GM12864 (cell line): ENCODE measurements at regions not wholly inside any gene's neighbourhood (a gene's known extent, or its start where the extent isn't known, plus 50 kb on each side); places are given as distances from the start of the nearest gene placed in this dataset.

ENCODE experiments used
- DNase-seq: peaks from one replicate; pipeline ENCODE4 v3.0.0-alpha.2; 2011; ENCODE audit warnings: low read depth
- H3K4me3 ChIP-seq: 2 replicates; pipeline ENCODE4 v1.5.1; 2011; ENCODE audit warnings: mild to moderate bottlenecking, low read depth, low read length, control low read depth
- TF ChIP-seq, protein P1 (sequence below): IDR thresholded peaks from 2 replicates; pipeline ENCODE4 v1.5.1; 2011; ENCODE audit warnings: low read depth, mild to moderate bottlenecking, moderate library complexity, low read length, control low read depth, inconsistent platforms; ENCODE audit errors: missing control alignments

DNA sequence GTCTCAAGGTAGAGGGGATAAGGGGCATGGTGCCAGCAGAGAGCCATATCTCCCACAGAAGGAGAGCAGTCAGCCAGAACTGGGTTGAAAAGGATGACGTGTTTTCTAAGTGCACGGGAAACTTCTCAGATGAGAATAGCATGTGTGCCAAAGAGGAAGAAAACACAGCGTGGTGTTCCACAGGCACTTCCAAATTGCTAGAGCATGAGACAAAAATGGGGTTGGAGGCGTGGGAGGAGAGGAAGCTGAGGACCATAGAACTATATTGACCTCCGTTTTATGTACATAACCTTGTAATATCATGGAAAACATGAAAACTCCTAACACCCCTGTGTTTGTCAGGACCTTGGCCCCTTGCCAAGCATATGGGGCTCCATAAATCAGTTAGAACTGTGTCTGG is 682.7 kb upstream of the RAB6C start:
- no peak for DNase-seq
- TF ChIP-seq, protein P1, sequence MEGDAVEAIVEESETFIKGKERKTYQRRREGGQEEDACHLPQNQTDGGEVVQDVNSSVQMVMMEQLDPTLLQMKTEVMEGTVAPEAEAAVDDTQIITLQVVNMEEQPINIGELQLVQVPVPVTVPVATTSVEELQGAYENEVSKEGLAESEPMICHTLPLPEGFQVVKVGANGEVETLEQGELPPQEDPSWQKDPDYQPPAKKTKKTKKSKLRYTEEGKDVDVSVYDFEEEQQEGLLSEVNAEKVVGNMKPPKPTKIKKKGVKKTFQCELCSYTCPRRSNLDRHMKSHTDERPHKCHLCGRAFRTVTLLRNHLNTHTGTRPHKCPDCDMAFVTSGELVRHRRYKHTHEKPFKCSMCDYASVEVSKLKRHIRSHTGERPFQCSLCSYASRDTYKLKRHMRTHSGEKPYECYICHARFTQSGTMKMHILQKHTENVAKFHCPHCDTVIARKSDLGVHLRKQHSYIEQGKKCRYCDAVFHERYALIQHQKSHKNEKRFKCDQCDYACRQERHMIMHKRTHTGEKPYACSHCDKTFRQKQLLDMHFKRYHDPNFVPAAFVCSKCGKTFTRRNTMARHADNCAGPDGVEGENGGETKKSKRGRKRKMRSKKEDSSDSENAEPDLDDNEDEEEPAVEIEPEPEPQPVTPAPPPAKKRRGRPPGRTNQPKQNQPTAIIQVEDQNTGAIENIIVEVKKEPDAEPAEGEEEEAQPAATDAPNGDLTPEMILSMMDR, result no peak
- no peak overlapping the region for H3K4me3 ChIP-seq

DNA sequence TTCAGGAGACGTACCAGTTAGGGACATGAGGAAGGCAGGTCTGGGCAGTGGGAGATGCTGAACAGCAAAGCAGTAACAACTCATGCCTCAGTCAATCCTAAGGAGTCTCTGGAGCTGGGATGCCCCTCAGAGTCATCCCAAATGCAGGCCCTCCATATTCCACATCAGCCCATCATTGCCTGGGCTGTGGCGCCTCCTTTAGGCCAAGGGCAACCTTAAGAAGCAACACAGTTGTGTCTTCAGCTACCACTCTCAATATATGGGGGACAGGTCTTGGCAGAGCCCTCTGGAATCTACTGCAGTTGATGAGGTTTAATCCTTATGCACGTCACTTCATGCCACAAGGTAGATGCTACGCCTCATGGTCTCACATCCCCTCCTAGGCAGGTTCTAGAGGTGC is 682.0 kb upstream of the RAB6C start:
- no peak for DNase-seq
- H3K4me3 ChIP-seq, result no peak overlapping the region
- TF ChIP-seq, protein P1, result peak; percentile 41

DNA sequence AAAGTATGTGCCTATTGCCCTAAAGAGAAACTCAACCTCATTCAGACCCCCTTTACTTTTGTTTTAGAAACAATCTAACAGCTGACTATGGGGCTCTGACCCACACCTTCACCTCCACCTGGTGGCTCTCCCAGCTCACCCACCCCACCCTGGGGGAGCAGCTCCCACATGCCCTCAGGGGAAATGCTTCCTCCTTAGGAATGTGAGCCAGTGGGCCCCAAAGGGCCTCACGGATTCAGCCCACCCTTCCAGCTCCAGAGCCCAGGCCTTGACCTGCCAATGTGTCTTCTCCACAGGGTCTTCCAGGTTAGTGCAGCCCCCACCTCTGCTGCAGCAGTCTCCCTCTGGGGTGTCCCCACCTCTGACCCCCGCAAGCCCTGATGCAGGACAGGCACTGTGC is 680.1 kb upstream of the RAB6C start:
- no peak for DNase-seq
- H3K4me3 ChIP-seq, result no peak overlapping the region
- TF ChIP-seq, protein P1, result no peak

DNA sequence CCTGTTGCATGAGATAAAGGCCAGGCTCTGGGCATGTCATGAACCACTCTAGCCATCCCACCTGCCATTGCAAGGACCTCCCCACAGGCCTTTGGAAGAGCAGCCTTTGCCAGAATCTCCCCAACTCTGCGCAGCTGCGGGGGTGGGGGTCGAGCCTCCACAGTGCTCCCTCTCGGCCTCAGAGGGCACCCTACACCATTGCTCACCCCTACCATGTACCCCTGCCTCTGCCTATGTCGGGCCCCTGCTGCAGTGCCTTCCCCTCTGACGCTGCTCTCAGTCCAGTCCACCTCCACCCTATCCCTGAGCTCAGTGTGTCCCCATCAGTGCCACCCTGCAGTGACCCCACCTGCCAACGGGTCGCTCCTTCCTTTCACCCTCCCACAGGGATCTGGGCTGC is 679.7 kb upstream of the RAB6C start:
- no peak overlapping the region for H3K4me3 ChIP-seq
- no peak for DNase-seq
- TF ChIP-seq, protein P1, result no peak

DNA sequence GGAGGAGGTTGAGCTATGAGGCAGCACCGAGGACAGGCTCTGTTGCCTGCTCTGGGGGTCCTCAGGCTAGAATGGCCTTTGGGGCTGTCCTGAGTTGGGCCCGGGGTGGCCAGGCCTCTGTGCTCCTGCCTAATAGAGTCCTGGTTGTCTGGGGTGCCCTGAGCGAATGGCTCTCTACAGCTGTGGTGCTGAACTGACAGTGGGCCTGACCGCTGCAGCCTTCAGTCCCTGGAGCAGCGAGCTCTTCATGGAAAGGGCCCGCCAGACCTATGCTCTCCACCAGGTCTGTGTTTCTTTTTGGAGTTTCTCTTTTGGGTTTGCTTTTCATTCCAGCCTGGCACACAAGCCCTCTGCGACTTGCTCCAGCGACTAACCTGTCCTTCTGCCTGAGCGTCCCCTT is 679.0 kb upstream of the RAB6C start:
- no peak for DNase-seq
- H3K4me3 ChIP-seq, result no peak overlapping the region
- TF ChIP-seq, protein P1, result no peak

DNA sequence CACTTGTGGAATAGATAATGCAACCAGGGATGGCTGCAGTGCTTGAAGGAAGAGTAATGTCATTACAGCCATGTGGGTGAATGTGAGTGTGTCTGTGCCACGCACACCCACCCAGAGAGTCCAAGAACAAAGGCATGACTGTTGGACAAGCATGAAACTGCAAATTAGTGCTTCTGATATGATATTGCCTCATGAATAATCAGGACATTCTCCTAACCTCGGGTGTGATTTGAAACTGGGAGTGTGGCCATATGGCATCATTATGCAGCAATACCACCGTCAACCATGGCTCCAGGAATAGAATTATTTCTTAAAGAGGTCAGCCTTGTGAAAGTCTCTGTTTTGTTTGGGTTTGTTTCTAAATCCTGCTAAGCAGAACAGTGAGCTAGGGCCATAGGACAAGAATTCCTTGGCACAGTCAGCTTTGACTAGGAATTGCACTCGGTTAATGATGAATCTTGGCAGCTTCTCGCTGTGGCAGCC is 678.0 kb upstream of the RAB6C start:
- DNase-seq, result no peak
- TF ChIP-seq, protein P1, result no peak
- H3K4me3 ChIP-seq, result no peak overlapping the region

DNA sequence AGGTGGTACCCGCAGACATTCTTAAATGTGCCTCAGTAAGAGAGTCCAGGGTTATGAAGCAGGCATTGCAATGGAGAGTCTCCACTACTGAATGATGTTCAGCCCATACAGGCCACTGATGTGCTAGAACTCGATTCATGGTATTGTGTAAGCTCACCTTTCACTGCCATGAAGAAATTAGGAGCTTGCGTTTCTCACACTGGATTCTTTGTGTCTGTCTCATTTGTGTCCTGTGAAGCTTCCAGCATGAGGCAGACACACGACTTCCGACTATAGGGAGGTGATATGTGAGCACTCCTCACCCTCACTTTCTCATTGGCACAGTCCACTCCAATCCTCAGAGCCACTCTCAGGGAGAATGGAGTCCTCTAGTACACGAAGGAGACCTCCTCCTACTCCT is 677.4 kb upstream of the RAB6C start:
- TF ChIP-seq, protein P1, result no peak
- H3K4me3 ChIP-seq, result no peak overlapping the region
- DNase-seq, result no peak
